HG03521 (cell line): ENCODE measurements at regions not wholly inside any gene's neighbourhood (a gene's known extent, or its start where the extent isn't known, plus 50 kb on each side); places are given as distances from the start of the nearest gene placed in this dataset.

Source experiments
- ATAC-seq: cut with Tn5 transposase; IDR thresholded peaks from one replicate; pipeline ENCODE4 v1.9.1; 2021; ENCODE audit warnings: mild to moderate bottlenecking, moderate library complexity; ENCODE audit not compliant: unreplicated experiment

GRCh38 chr1:244339073-244339692 lies 112.5 kb downstream of the ADSS2 start:
- no peak for ATAC-seq

GRCh38 chr1:244339776-244340175 lies 111.9 kb downstream of the ADSS2 start:
- ATAC-seq: no peak

DNA sequence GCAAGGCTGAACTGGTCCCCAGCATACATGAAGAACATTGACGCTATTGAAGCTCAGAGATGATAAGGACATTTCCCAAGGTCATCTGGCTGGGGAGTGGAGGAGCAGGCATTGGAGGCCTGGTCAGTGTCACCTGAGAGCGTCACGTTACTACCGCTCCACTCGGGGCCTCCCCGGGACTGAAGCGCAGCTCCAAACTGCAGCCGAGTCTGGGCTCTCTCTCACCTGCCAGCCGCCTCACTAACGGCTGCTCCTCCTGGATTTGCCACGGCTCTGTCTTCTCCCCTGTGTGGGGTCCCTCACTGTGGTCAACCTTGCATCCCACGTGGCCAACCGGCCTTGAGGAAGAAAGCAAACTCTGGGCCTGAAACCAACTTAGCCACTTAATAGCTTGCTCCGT lies 111.3 kb downstream of the ADSS2 start:
- no peak for ATAC-seq

DNA sequence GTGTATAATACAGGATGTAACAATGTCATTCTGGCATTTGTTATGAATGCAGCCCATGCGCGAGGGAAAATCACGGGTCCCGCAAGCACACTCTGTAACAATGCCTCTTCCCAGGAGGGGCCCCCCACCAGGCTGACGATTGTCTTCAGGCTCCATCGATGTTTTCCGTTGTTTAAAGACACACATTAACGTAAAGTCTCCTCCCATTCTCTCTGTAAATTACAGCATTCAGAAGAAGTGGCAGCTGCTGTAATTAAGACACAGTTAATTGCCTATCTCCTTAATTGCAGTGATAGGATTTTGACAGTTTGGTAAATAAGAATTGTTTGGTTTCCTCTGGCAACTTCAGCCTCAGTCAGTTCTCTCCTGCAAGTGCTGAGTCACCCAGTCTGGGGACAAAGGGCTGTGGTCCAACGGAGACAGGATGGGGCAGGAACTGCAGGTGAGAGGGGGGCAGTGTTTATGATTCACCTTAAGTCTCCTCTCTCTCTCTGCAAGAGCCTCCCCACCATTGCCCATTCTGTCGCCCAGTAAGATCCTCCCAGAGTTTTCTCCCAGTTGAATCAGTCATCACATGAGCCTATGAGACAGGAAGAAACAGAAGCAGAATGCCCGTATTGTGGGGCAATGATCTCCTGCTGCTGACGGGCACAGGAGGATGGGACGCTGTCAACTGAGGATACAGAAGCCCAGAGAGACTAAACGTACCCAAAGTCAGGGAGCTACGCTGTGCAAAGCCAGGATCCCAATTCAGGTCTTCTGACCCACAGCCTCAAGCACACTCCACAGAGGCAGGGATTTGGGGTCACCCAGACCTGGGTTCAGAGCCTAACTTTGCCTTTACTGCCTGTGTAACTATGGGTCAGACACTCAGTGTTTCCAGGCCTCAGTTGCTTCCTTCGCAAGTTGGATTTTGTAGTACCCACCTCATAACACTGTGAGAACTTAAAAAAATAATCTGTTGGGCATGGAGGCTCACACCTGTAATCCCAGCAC lies 110.0 kb downstream of the ADSS2 start:
- ATAC-seq: peak; percentile 51

GRCh38 chr1:244344001-244344400 lies 107.7 kb downstream of the ADSS2 start:
- no peak for ATAC-seq

DNA sequence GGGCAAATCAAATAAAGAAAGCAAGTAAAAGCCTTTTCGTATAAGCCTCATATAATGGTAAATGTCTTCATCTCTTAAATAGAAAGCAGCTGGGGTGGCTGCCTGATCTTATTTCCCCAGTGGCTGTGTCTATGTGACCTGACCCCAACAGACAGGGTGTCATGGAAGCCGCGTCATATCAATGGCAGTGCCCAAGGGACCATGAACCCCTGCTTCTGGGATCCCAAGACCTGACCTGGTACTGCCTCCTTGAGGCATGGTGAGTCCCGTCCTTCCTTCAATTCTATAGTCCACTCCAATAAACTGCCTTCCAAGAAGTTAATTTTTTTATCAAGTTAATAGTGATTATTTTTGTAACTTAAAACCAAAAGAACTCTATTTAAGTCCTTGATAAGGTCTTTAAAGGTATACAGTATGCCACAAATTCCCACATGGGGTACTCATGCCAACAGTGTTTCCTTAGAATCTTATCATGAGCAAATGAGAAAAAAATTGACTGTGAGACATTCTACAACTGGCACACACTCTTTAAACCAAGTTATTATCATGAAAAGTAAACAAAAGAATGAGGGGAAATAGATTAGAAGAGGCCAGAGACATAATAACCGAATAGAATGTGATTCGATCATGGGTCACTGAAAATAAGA lies 104.6 kb downstream of the ADSS2 start:
- no peak for ATAC-seq

GRCh38 chr1:244347942-244348341 lies 103.8 kb downstream of the ADSS2 start:
- no peak for ATAC-seq

DNA sequence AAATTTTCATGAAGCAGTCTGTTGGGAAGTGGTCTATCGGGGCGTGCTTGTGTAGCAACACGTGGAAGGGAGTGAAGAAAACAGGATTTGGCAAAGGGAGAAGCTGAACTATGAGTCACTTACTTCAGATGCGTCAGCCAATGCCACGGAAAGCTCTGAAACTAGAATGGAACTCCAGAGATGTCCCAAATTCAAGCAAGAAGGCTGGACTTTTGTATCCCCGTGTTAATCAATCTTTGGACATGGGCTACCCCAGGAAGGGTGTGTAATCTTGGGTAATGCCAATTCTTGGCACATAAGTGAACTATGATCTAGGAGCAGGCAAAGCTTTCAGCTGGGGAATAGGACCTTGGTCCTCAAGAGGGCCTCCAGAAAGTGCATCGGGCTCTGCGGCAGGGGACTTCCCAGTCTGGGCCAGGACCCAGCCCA lies 102.6 kb downstream of the ADSS2 start:
- ATAC-seq: no peak

GRCh38 chr1:244349581-244350001 lies 102.1 kb downstream of the ADSS2 start:
- no peak for ATAC-seq

DNA sequence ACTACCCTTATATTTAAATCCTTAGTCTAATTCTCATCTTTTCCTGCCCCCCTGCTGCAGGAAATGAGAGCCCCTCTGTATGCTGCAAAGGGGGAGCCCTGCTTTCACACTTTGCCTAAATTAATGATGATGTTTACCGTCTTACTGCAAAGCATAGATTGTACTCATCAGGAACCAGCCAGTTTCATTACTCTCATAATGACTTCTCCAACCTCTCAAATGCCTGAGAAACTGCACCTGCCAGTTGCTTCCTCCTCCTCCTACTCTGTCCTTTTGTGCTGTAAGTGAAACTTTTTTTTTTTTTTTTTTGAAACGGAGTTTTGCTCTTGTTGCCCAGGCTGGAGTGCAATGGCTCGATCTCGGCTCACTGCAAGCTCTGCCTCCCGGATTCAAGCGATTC lies 101.7 kb downstream of the ADSS2 start:
- peak; percentile 79 for ATAC-seq

- no peak for ATAC-seq
Observed at GRCh38 chr1:244352156-244352830, 99.4 kb downstream of the ADSS2 start.

DNA sequence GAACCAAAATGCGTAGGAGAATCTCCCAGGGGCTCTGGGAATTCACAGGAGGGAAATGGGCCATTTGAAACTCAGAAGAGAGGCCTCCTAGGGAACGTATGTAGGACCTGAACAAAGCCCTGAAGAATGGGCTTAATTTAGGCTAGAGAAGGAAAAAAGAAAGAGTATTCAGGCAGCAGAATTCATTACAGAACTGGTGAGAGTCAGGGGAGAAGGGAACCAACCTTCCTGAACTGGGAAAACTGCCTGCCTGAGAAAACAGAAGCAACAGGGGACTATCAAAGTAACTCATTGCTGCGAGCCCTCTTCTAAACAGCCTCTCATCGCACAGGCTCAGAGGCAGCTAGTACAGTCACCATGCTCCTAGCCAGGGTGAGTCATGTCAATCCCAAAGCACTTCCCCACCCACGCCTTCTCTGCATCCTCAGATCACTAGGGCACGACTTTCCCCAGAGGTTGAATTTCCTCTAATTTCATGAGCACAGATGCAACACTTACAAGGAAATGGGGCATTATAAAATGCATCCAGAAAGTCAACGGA lies 98.1 kb downstream of the ADSS2 start:
- ATAC-seq: peak; percentile 42

DNA sequence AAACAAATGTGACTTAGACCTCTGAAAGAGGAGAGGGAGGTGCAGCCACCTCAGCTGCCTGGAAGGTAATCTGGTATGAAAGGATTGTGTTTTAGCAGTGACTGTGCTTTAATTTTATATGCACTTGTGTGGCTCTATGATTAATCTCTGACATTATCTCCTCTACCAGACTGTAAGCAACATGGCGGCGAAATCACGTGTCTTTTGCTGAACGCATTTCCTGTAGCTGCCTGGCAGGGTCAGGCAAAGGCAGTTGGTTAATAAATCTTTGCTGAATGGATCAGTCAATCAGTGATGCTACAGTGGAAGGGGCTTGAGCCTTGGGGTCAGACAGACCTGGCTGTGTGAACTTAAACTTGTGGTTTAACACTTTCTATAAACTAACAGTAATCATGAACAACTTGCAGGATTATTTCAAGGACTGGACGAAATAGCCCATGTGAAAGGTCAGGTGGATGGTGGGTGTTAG lies 96.9 kb downstream of the ADSS2 start:
- ATAC-seq: no peak

GRCh38 chr1:244356376-244356775 lies 95.3 kb downstream of the ADSS2 start:
- no peak for ATAC-seq
